ENCODE measurements at regions not wholly inside any gene's neighbourhood (a gene's known extent, or its start where the extent isn't known, plus 50 kb on each side); places are given as distances from the start of the nearest gene placed in this dataset.
"Not testable (repeated sequence)": the region's sequence is repeated elsewhere in the genome, so short reads cannot be mapped to it uniquely, and the experiment has no call there.

- no peak for DNase-seq
Observed at GRCh38 chr7:39758234-39758970, 135.0 kb downstream of the RALA start.

GRCh38 chr7:39761449-39761848 is 138.1 kb downstream of the RALA start:
- no peak for DNase-seq

- DNase-seq: not testable (repeated sequence)
Observed at GRCh38 chr7:39762466-39762865, 139.1 kb downstream of the RALA start.

- not testable (repeated sequence) for DNase-seq
Observed at GRCh38 chr7:39762881-39763280, 139.5 kb downstream of the RALA start.

- DNase-seq: not testable (repeated sequence)
Observed at GRCh38 chr7:39765833-39766232, 142.5 kb downstream of the RALA start.

GRCh38 chr7:39768439-39768838 is 145.1 kb downstream of the RALA start:
- DNase-seq: not testable (repeated sequence)

GRCh38 chr7:39774341-39774851 is 151.0 kb downstream of the RALA start:
- not testable (repeated sequence) for DNase-seq

GRCh38 chr7:39781557-39781956 is 158.2 kb downstream of the RALA start:
- DNase-seq: not testable (repeated sequence)

GRCh38 chr7:39786440-39786839 is 163.1 kb downstream of the RALA start:
- DNase-seq: not testable (repeated sequence)

- not testable (repeated sequence) for DNase-seq
Observed at GRCh38 chr7:39791035-39791434, 159.0 kb upstream of the CDK13 start.

GRCh38 chr7:39791911-39792310 is 158.1 kb upstream of the CDK13 start:
- not testable (repeated sequence) for DNase-seq

- not testable (repeated sequence) for DNase-seq
Observed at GRCh38 chr7:39793026-39793425, 157.0 kb upstream of the CDK13 start.

- not testable (repeated sequence) for DNase-seq
Observed at GRCh38 chr7:39793851-39794250, 156.2 kb upstream of the CDK13 start.

- DNase-seq: not testable (repeated sequence)
Observed at GRCh38 chr7:39796947-39797346, 153.1 kb upstream of the CDK13 start.

GRCh38 chr7:39798077-39798476 is 152.0 kb upstream of the CDK13 start:
- DNase-seq: not testable (repeated sequence)

- no peak for DNase-seq
Observed at GRCh38 chr7:39808796-39809481, 141.1 kb upstream of the CDK13 start.

- no peak for DNase-seq
Observed at GRCh38 chr7:39810204-39810642, 139.8 kb upstream of the CDK13 start.

- DNase-seq: no peak
Observed at GRCh38 chr7:39810710-39811109, 139.3 kb upstream of the CDK13 start.

GRCh38 chr7:39811161-39811614 is 138.9 kb upstream of the CDK13 start:
- no peak for DNase-seq

GRCh38 chr7:39816462-39817060 is 133.5 kb upstream of the CDK13 start:
- DNase-seq: no peak

- no peak for DNase-seq
Observed at GRCh38 chr7:39819514-39819913, 130.5 kb upstream of the CDK13 start.

- no peak for DNase-seq
Observed at GRCh38 chr7:39824456-39825200, 125.4 kb upstream of the CDK13 start.

Measured in NCI-H2081 treated with DMSO at 0.1 percent for 48 hours (cell line).